KOPT-K1 (cell line): ENCODE measurements at regions not wholly inside any gene's neighbourhood (a gene's known extent, or its start where the extent isn't known, plus 50 kb on each side); places are given as distances from the start of the nearest gene placed in this dataset.

Experiments used
- H3K27ac ChIP-seq: fragments of 200-600 bp; sonication (generic); 2 replicates; pipeline ENCODE4 v1.5.1; 2016; ENCODE audit warnings: antibody characterized with exemption, mild to moderate bottlenecking, low read depth, low read length; ENCODE audit not compliant: poor library complexity, severe bottlenecking
- H3K36me3 ChIP-seq: fragments of 200-600 bp; sonication (generic); 2 replicates; pipeline ENCODE4 v1.5.1; 2017; ENCODE audit warnings: antibody characterized with exemption, mild to moderate bottlenecking, low read length, moderate library complexity; ENCODE audit not compliant: insufficient read depth
- H3K9me3 ChIP-seq: fragments of 200-600 bp; sonication (generic); 2 replicates; pipeline ENCODE4 v1.5.1; 2017; ENCODE audit warnings: antibody characterized with exemption, low read length, mild to moderate bottlenecking; ENCODE audit not compliant: insufficient read depth, poor library complexity, severe bottlenecking

- Histone ChIP-seq H3K9me3 (no peaks in the 10 kb centered on the region), H3K36me3 (no peaks in the 10 kb centered on the region), H3K27ac (no peak overlapping the region)
These were observed 197.4 kb upstream of the GALNT2 start for GRCh38 chr1:229869687-229870086.

- Histone ChIP-seq H3K36me3 (no peaks in the 10 kb centered on the region), H3K27ac (no peak overlapping the region), H3K9me3 (no peaks in the 10 kb centered on the region)
These were observed 196.7 kb upstream of the GALNT2 start for GRCh38 chr1:229870381-229870780.

- H3K27ac ChIP-seq = no peak overlapping the region
- H3K36me3 ChIP-seq = no peaks in the 10 kb centered on the region
- no peaks in the 10 kb centered on the region for H3K9me3 ChIP-seq
These were observed 195.9 kb upstream of the GALNT2 start for GRCh38 chr1:229871078-229871676.

- no peak overlapping the region for H3K27ac ChIP-seq
- H3K9me3 ChIP-seq = no peaks in the 10 kb centered on the region
- no peaks in the 10 kb centered on the region for H3K36me3 ChIP-seq
These were observed 192.9 kb upstream of the GALNT2 start for GRCh38 chr1:229874136-229874535.

GRCh38 chr1:229874609-229875008, 192.4 kb upstream of the GALNT2 start:
- no peaks in the 10 kb centered on the region for H3K9me3 ChIP-seq

GRCh38 chr1:229875086-229875485, 192.0 kb upstream of the GALNT2 start:
- no peaks in the 10 kb centered on the region for H3K36me3 ChIP-seq
- no peak overlapping the region for H3K27ac ChIP-seq
- H3K9me3 ChIP-seq = no peaks in the 10 kb centered on the region

More at GRCh38 chr1:229874609-229875008, 192.4 kb upstream of the GALNT2 start:
- Histone ChIP-seq H3K36me3 (no peaks in the 10 kb centered on the region), H3K27ac (no peak overlapping the region)

- H3K27ac ChIP-seq = no peak overlapping the region
- H3K9me3 ChIP-seq = no peaks in the 10 kb centered on the region
- H3K36me3 ChIP-seq = no peaks in the 10 kb centered on the region
These were observed 187.3 kb upstream of the GALNT2 start for GRCh38 chr1:229879746-229880145.

- no peaks in the 10 kb centered on the region for H3K36me3 ChIP-seq
These were observed 186.5 kb upstream of the GALNT2 start for GRCh38 chr1:229880271-229881170.

GRCh38 chr1:229882621-229883020, 184.4 kb upstream of the GALNT2 start:
- H3K27ac ChIP-seq = no peak overlapping the region
- H3K9me3 ChIP-seq = no peaks in the 10 kb centered on the region
- H3K36me3 ChIP-seq = no peaks in the 10 kb centered on the region

More at GRCh38 chr1:229880271-229881170, 186.5 kb upstream of the GALNT2 start:
- no peaks in the 10 kb centered on the region for H3K9me3 ChIP-seq
- no peak overlapping the region for H3K27ac ChIP-seq

GRCh38 chr1:229883504-229884200, 183.4 kb upstream of the GALNT2 start:
- no peak overlapping the region for H3K27ac ChIP-seq

GRCh38 chr1:229884765-229885164, 182.3 kb upstream of the GALNT2 start:
- no peak overlapping the region for H3K27ac ChIP-seq
- H3K36me3 ChIP-seq = no peaks in the 10 kb centered on the region

More at GRCh38 chr1:229883504-229884200, 183.4 kb upstream of the GALNT2 start:
- Histone ChIP-seq H3K36me3 (no peaks in the 10 kb centered on the region), H3K9me3 (no peaks in the 10 kb centered on the region)

GRCh38 chr1:229885568-229886495, 181.2 kb upstream of the GALNT2 start:
- Histone ChIP-seq H3K27ac (no peak overlapping the region), H3K9me3 (no peaks in the 10 kb centered on the region), H3K36me3 (no peaks in the 10 kb centered on the region)

More at GRCh38 chr1:229884765-229885164, 182.3 kb upstream of the GALNT2 start:
- H3K9me3 ChIP-seq = no peaks in the 10 kb centered on the region

GRCh38 chr1:229886636-229887035, 180.4 kb upstream of the GALNT2 start:
- no peaks in the 10 kb centered on the region for H3K36me3 ChIP-seq
- no peak overlapping the region for H3K27ac ChIP-seq
- H3K9me3 ChIP-seq = no peaks in the 10 kb centered on the region

- Histone ChIP-seq H3K27ac (no peak overlapping the region), H3K9me3 (no peaks in the 10 kb centered on the region), H3K36me3 (no peaks in the 10 kb centered on the region)
These were observed 179.8 kb upstream of the GALNT2 start for GRCh38 chr1:229887043-229887822.
